Activated naive CD4-positive, alpha-beta T cell treated with anti-CD3 and anti-CD28 coated beads, Interleukin-2, amount 50 U/mL, for 72 hours (primary cell): ENCODE measurements at regions not wholly inside any gene's neighbourhood (a gene's known extent, or its start where the extent isn't known, plus 50 kb on each side); places are given as distances from the start of the nearest gene placed in this dataset.
"Not testable (repeated sequence)": the region's sequence is repeated elsewhere in the genome, so short reads cannot be mapped to it uniquely, and the experiment has no call there.

Experiments used
- ATAC-seq, 2 donors: fragments of 150-1000 bp; cut with Tn5 transposase; 2 replicates each; pipeline ENCODE4 v1.10.0; 2021; ENCODE audit warnings: mild to moderate bottlenecking in 2 of 2, moderate library complexity in 2 of 2
- DNase-seq, 2 donors: peaks; one replicate each; pipeline ENCODE4 v3.0.0; 2021 to 2022; ENCODE audit warnings: low spot score in 2 of 2
- H3K27ac Mint-ChIP-seq, 2 donors: one replicate each; pipeline ENCODE4 v1.8.0; 2022; ENCODE audit warnings: mild to moderate bottlenecking in 2 of 2, mixed read lengths in 2 of 2
- H3K36me3 Mint-ChIP-seq, 2 donors: one replicate each; pipeline ENCODE4 v1.8.0; 2022; ENCODE audit warnings: mixed read lengths in 2 of 2
- H3K9me3 Mint-ChIP-seq, 2 donors: one replicate each; pipeline ENCODE4 v1.8.0; 2022; ENCODE audit warnings: mixed read lengths in 2 of 2

GRCh38 chr7:407721-408539 is 111.7 kb downstream of the PDGFA start:
- Mint-ChIP-seq H3K36me3 (no peaks in the 10 kb centered on the region), H3K9me3 (peaks cover 0 to 5% of the 10 kb centered on the region in 2 donors), H3K27ac (no peak overlapping the region)
- ATAC-seq (no peak), DNase-seq (peak in 1 of 2 donors; percentile 33)

GRCh38 chr7:408751-409311 is 110.8 kb downstream of the PDGFA start:
- no peak overlapping the region for H3K27ac Mint-ChIP-seq
- H3K36me3 Mint-ChIP-seq: no peaks in the 10 kb centered on the region
- ATAC-seq (no peak), DNase-seq (peak in 1 of 2 donors; percentile 20)
- H3K9me3 Mint-ChIP-seq: peaks cover 0 to 5% of the 10 kb centered on the region in 2 donors

- ATAC-seq (no peak), DNase-seq (peak in 1 of 2 donors; percentile 25)
- H3K36me3 Mint-ChIP-seq: no peaks in the 10 kb centered on the region
- peaks cover 0 to 5% of the 10 kb centered on the region in 2 donors for H3K9me3 Mint-ChIP-seq
- no peak overlapping the region for H3K27ac Mint-ChIP-seq
Measured at GRCh38 chr7:409339-410281, 110.0 kb downstream of the PDGFA start.

- H3K27ac Mint-ChIP-seq: no peak overlapping the region
- H3K9me3 Mint-ChIP-seq: peaks cover 0 to 5% of the 10 kb centered on the region in 2 donors
- no peaks in the 10 kb centered on the region for H3K36me3 Mint-ChIP-seq
- ATAC-seq (no peak), DNase-seq (peak in 1 of 2 donors; percentile 48)
Measured at GRCh38 chr7:410395-410910, 109.2 kb downstream of the PDGFA start.

- not testable (repeated sequence) for ATAC-seq, DNase-seq, H3K36me3 Mint-ChIP-seq, H3K27ac Mint-ChIP-seq, H3K9me3 Mint-ChIP-seq
Measured at GRCh38 chr7:411116-411515, 108.5 kb downstream of the PDGFA start.

GRCh38 chr7:411677-412312 is 107.9 kb downstream of the PDGFA start:
- Mint-ChIP-seq H3K36me3 (no peaks in the 10 kb centered on the region), H3K27ac (no peak overlapping the region), H3K9me3 (peaks cover 0 to 5% of the 10 kb centered on the region in 2 donors)
- ATAC-seq (no peak), DNase-seq (no peak)

- no peak for ATAC-seq
- Mint-ChIP-seq H3K9me3 (peaks cover 0 to 6% of the 10 kb centered on the region in 2 donors), H3K27ac (peak overlapping the region in 1 of 2 donors; percentile 10), H3K36me3 (peaks cover 1% of the 10 kb centered on the region in 2 donors)
- DNase-seq: no peak
Measured at GRCh38 chr7:412313-412710, 107.3 kb downstream of the PDGFA start.

- ATAC-seq (no peak), DNase-seq (no peak)
- no peak overlapping the region for H3K27ac Mint-ChIP-seq
- H3K36me3 Mint-ChIP-seq: peaks cover 6 to 11% of the 10 kb centered on the region in 2 donors
- peaks cover 0 to 11% of the 10 kb centered on the region in 2 donors for H3K9me3 Mint-ChIP-seq
Measured at GRCh38 chr7:414681-415560, 104.7 kb downstream of the PDGFA start.

- H3K36me3 Mint-ChIP-seq: peaks cover 6 to 11% of the 10 kb centered on the region in 2 donors
- H3K27ac Mint-ChIP-seq: no peak overlapping the region
- ATAC-seq (no peak), DNase-seq (no peak)
- H3K9me3 Mint-ChIP-seq: peaks cover 0 to 11% of the 10 kb centered on the region in 2 donors
Measured at GRCh38 chr7:415646-416525, 103.8 kb downstream of the PDGFA start.

GRCh38 chr7:416761-417624 is 102.7 kb downstream of the PDGFA start:
- Mint-ChIP-seq H3K36me3 (peaks cover 6 to 11% of the 10 kb centered on the region in 2 donors), H3K27ac (no peak overlapping the region), H3K9me3 (peaks cover 0 to 11% of the 10 kb centered on the region in 2 donors)
- ATAC-seq (no peak), DNase-seq (no peak)

- peaks cover 6 to 11% of the 10 kb centered on the region in 2 donors for H3K36me3 Mint-ChIP-seq
- no peak overlapping the region for H3K27ac Mint-ChIP-seq
- H3K9me3 Mint-ChIP-seq: peaks cover 0 to 11% of the 10 kb centered on the region in 2 donors
- ATAC-seq: no peak
- DNase-seq: no peak
Measured at GRCh38 chr7:417625-417889, 102.1 kb downstream of the PDGFA start.

- no peak for ATAC-seq
- Mint-ChIP-seq H3K9me3 (peaks cover 0 to 11% of the 10 kb centered on the region in 2 donors), H3K36me3 (peaks cover 6 to 11% of the 10 kb centered on the region in 2 donors), H3K27ac (no peak overlapping the region)
- DNase-seq: no peak
Measured at GRCh38 chr7:417973-418601, 101.6 kb downstream of the PDGFA start.

GRCh38 chr7:418636-419280 is 100.9 kb downstream of the PDGFA start:
- peaks cover 0 to 11% of the 10 kb centered on the region in 2 donors for H3K9me3 Mint-ChIP-seq
- DNase-seq (no peak), ATAC-seq (no peak)
- H3K27ac Mint-ChIP-seq: no peak overlapping the region
- peaks cover 6 to 11% of the 10 kb centered on the region in 2 donors for H3K36me3 Mint-ChIP-seq
